Endothelial cell of umbilical vein (primary cell): ENCODE measurements at regions not wholly inside any gene's neighbourhood (a gene's known extent, or its start where the extent isn't known, plus 50 kb on each side); places are given as distances from the start of the nearest gene placed in this dataset.

Source experiments
- EZH2 ChIP-seq: IDR thresholded peaks from 2 replicates; pipeline ENCODE4 v1.6.1; 2012; ENCODE audit warnings: borderline replicate concordance, low read depth, mild to moderate bottlenecking, moderate library complexity, low read length, inconsistent platforms; ENCODE audit not compliant: severe bottlenecking
- TF ChIP-seq, protein P1 (sequence below): IDR thresholded peaks from 2 replicates; pipeline ENCODE4 v1.6.1; 2011; ENCODE audit not compliant: insufficient read depth, insufficient read length
- TF ChIP-seq, protein P2 (sequence below), 2 donors: IDR thresholded peaks; 1 replicate in 1 of 2; 2 replicates in 1 of 2; pipeline ENCODE4 v1.5.1; 2011; ENCODE audit warnings: low read length in 2 of 2, mild to moderate bottlenecking in 2 of 2, moderate library complexity in 2 of 2, control low read depth in 1 of 2, inconsistent platforms in 1 of 2, low read depth in 1 of 2; ENCODE audit not compliant: insufficient read depth in 1 of 2; ENCODE audit errors: extremely low read depth in 1 of 2

DNA sequence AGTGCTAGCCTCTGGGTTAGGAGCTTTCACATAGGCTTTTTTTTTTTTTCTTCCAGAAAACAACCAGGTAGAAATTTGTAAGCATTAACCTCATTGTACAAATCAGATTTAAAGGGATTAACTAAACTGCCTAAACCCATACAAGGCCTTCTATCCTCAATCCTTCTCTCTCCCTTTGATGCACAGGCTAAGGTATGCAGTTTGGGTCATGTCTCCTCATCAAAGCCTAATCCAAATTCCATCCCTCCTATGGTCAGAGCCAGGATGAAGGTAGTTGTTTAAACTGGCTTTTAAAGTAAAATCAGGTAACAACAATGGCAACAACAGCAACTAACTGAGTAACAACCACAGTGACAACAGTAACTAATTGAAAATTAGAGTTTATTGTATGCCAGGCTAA, 115.6 kb upstream of the SOX2 start:
- TF ChIP-seq, protein P1, sequence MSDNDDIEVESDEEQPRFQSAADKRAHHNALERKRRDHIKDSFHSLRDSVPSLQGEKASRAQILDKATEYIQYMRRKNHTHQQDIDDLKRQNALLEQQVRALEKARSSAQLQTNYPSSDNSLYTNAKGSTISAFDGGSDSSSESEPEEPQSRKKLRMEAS: no peak
- TF ChIP-seq, protein P2, sequence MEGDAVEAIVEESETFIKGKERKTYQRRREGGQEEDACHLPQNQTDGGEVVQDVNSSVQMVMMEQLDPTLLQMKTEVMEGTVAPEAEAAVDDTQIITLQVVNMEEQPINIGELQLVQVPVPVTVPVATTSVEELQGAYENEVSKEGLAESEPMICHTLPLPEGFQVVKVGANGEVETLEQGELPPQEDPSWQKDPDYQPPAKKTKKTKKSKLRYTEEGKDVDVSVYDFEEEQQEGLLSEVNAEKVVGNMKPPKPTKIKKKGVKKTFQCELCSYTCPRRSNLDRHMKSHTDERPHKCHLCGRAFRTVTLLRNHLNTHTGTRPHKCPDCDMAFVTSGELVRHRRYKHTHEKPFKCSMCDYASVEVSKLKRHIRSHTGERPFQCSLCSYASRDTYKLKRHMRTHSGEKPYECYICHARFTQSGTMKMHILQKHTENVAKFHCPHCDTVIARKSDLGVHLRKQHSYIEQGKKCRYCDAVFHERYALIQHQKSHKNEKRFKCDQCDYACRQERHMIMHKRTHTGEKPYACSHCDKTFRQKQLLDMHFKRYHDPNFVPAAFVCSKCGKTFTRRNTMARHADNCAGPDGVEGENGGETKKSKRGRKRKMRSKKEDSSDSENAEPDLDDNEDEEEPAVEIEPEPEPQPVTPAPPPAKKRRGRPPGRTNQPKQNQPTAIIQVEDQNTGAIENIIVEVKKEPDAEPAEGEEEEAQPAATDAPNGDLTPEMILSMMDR (IDR thresholded peaks at IDR 0.05; ENCODE audit: extremely low read depth in 1 of 2, insufficient read depth in 1 of 2, low read depth in 1 of 2, low read length in 2 of 2): no peak
- no peak for TF ChIP-seq EZH2
